ENCODE measurements at regions not wholly inside any gene's neighbourhood (a gene's known extent, or its start where the extent isn't known, plus 50 kb on each side); places are given as distances from the start of the nearest gene placed in this dataset.

DNA sequence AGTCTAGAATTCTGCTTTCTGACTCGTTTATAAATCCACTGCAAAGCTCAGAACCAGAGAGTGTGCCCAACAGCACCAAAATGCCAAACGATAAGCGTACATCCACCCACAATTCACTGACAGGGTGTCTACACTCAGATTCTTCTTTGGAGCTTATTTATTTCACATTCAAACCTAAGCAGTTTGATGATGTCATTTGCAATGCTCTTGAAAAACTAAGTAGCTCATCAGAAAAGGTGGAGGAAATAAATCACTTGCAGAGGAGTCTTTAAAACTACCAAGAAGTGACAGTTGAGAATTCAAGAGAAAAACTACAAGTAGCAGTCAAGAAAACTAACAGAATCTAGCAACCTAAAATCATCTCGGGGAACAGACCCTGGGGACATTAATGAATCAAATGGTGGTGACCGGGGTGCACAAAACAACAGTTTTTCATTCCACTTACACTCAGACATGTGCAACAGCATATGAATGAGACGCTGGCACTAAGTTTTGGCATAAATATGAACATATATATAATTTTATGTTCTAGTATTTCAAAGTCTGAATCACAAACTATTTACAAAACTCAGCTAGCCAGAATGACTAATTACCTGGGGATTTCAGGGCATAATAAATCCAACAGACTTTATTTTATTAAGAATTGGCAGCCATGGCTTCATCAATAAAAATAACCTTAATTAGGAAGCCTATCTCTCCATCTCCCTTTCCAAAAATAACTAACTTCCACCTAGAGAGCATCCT, 119.4 kb downstream of the SIPA1L2 start:
- H3K9me3 ChIP-seq (ENCODE audit: control insufficient read depth, low read depth, low read length) = no peaks in the 10 kb centered on the region
- no CpG with 5 or more reads among the region's 6 CpGs for WGBS (ENCODE audit: extremely low coverage, insufficient read length, low lambda C conversion rate)

More for the DNA sequence above, 119.4 kb downstream of the SIPA1L2 start:
- no peak for DNase-seq
- TF ChIP-seq, protein P1, sequence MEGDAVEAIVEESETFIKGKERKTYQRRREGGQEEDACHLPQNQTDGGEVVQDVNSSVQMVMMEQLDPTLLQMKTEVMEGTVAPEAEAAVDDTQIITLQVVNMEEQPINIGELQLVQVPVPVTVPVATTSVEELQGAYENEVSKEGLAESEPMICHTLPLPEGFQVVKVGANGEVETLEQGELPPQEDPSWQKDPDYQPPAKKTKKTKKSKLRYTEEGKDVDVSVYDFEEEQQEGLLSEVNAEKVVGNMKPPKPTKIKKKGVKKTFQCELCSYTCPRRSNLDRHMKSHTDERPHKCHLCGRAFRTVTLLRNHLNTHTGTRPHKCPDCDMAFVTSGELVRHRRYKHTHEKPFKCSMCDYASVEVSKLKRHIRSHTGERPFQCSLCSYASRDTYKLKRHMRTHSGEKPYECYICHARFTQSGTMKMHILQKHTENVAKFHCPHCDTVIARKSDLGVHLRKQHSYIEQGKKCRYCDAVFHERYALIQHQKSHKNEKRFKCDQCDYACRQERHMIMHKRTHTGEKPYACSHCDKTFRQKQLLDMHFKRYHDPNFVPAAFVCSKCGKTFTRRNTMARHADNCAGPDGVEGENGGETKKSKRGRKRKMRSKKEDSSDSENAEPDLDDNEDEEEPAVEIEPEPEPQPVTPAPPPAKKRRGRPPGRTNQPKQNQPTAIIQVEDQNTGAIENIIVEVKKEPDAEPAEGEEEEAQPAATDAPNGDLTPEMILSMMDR (conservative IDR thresholded peaks at IDR 0.05) = no peak
- Histone ChIP-seq H3K4ac (ENCODE audit: low read depth, low read length) (no peak overlapping the region), H4K8ac (replicated peaks; ENCODE audit: insufficient read length, low read depth, low read length) (no peak overlapping the region), H2BK20ac (ENCODE audit: low read depth, low read length, poor library complexity, severe bottlenecking) (no peak overlapping the region), H3K14ac (ENCODE audit: insufficient read depth, low read length) (no peak overlapping the region), H4K91ac (ENCODE audit: insufficient read length, low read depth, low read length) (no peak overlapping the region), H3K4me1 (ENCODE audit: insufficient read depth, low read length) (peaks cover 2% of the 10 kb centered on the region), H2BK12ac (ENCODE audit: insufficient read length, low read depth, low read length) (no peak overlapping the region), H3K79me2 (ENCODE audit: insufficient read depth, low read length) (no peaks in the 10 kb centered on the region), H4K20me1 (ENCODE audit: control insufficient read depth, insufficient read depth, insufficient read length) (no peaks in the 10 kb centered on the region), H3K79me1 (ENCODE audit: insufficient read depth, low read depth, low read length, poor library complexity, severe bottlenecking) (no peaks in the 10 kb centered on the region), H3T11ph (ENCODE audit: low read length) (no peak overlapping the region), H2BK120ac (ENCODE audit: low read depth, low read length, poor library complexity, severe bottlenecking) (no peak overlapping the region), H3K56ac (ENCODE audit: insufficient read length, low read depth, low read length) (no peak overlapping the region), H3K23ac (ENCODE audit: insufficient read length, low read depth, low read length) (no peak overlapping the region), H3K27ac (ENCODE audit: insufficient read length, low read depth, low read length) (no peak overlapping the region), H2BK15ac (ENCODE audit: low read depth, low read length) (no peak overlapping the region), H3K4me2 (ENCODE audit: insufficient read depth, insufficient read length, low read length) (no peak overlapping the region), H2AK5ac (ENCODE audit: insufficient read length, low read length) (no peak overlapping the region), H3K18ac (ENCODE audit: insufficient read length, low read depth, low read length) (no peak overlapping the region), H2AFZ (ENCODE audit: low read length) (no peak overlapping the region), H2BK5ac (ENCODE audit: insufficient read length, low read length) (no peak overlapping the region), H3K23me2 (ENCODE audit: insufficient read length, low read depth, low read length, poor library complexity, severe bottlenecking) (no peaks in the 10 kb centered on the region), H3K9ac (ENCODE audit: extremely low read depth, insufficient read length, low read length) (no peak overlapping the region), H4K5ac (ENCODE audit: insufficient read length, low read depth, low read length) (no peak overlapping the region), H3K27me3 (ENCODE audit: insufficient read depth, low read length) (no peaks in the 10 kb centered on the region)
- Mint-ChIP-seq H3K27ac (no peak overlapping the region), H3K4me3 (no peak overlapping the region), H3K27me3 (ENCODE audit: low read depth) (no peaks in the 10 kb centered on the region), H3K36me3 (ENCODE audit: insufficient read depth in 1 of 3, low read depth in 3 of 3) (peaks cover 5 to 6% (median 6%) of the 10 kb centered on the region in 3 experiments; a peak in 3 of 7 replicates), H3K4me1 (peaks cover 31 to 36% of the 10 kb centered on the region in 2 experiments), H3K9me3 (no peaks in the 10 kb centered on the region)
